ENCODE measurements at regions not wholly inside any gene's neighbourhood (a gene's known extent, or its start where the extent isn't known, plus 50 kb on each side); places are given as distances from the start of the nearest gene placed in this dataset.

- TF ChIP-seq CTCF (IDR thresholded peaks at IDR 0.05; ENCODE audit: control extremely low read depth in 1 of 3, insufficient read depth in 1 of 3, low read depth in 1 of 3, low read length in 3 of 3) (no peak), CREB1 (IDR thresholded peaks at IDR 0.05) (no peak), YY1 (IDR thresholded peaks at IDR 0.05; ENCODE audit: low read depth, low read length) (no peak), TBP (IDR thresholded peaks at IDR 0.05; ENCODE audit: low read depth, low read length) (no peak), KDM4A (IDR thresholded peaks at IDR 0.05; ENCODE audit: low read depth, low read length, severe bottlenecking) (no peak), RXRA (IDR thresholded peaks at IDR 0.05; ENCODE audit: insufficient read depth, low read depth, low read length) (no peak), ATF2 (IDR thresholded peaks at IDR 0.05; ENCODE audit: low read length) (no peak), HDAC6 (IDR thresholded peaks at IDR 0.05; ENCODE audit: low read depth, low read length) (no peak), E2F6 (IDR thresholded peaks at IDR 0.05) (no peak)
These were observed 469.1 kb upstream of the BTBD3 start for GRCh38 chr20:11448554-11448953.

All from H1 (cell line).